ENCODE measurements at regions not wholly inside any gene's neighbourhood (a gene's known extent, or its start where the extent isn't known, plus 50 kb on each side); places are given as distances from the start of the nearest gene placed in this dataset.
A peak's percentile ranks its signal among the peaks of the same experiment; 100 is the strongest.

- Histone ChIP-seq H3K4ac (ENCODE audit: low read depth, low read length) (no peak overlapping the region), H3K79me2 (ENCODE audit: control insufficient read depth, insufficient read depth, low read length) (no peaks in the 10 kb centered on the region), H3K4me1 (ENCODE audit: control insufficient read depth, low read depth, low read length) (no peaks in the 10 kb centered on the region), H2BK120ac (ENCODE audit: low read depth, low read length) (no peak overlapping the region), H2BK5ac (ENCODE audit: low read length) (no peak overlapping the region), H3K27ac (ENCODE audit: low read depth, low read length) (no peak overlapping the region), H4K8ac (ENCODE audit: low read depth, low read length) (no peak overlapping the region), H3K9ac (ENCODE audit: low read length) (no peak overlapping the region), H3K56ac (ENCODE audit: low read length) (no peak overlapping the region), H2AK5ac (ENCODE audit: low read length) (no peak overlapping the region), H4K5ac (ENCODE audit: low read length) (no peak overlapping the region), H2BK15ac (replicated peaks; ENCODE audit: low read depth) (no peak overlapping the region), H3K4me2 (ENCODE audit: low read length) (no peak overlapping the region), H3K23ac (ENCODE audit: low read length) (no peak overlapping the region), H3K79me1 (ENCODE audit: low read length) (no peaks in the 10 kb centered on the region), H3K4me3 (ENCODE audit: low read length) (no peak overlapping the region), H3K18ac (ENCODE audit: low read length) (no peak overlapping the region), H3K27me3 (ENCODE audit: insufficient read depth, low read length, poor library complexity) (no peaks in the 10 kb centered on the region), H3K36me3 (ENCODE audit: control insufficient read depth, insufficient read depth, low read length) (no peaks in the 10 kb centered on the region)
- WGBS (ENCODE audit: extremely low coverage, insufficient coverage, low lambda C conversion rate) = no CpG with 5 or more reads among the region's 6 CpGs
- no peak for DNase-seq
Measured at GRCh38 chr13:60288569-60288968, 108.5 kb upstream of the TDRD3 start.

- Histone ChIP-seq H3K4ac (ENCODE audit: low read depth, low read length) (no peak overlapping the region), H3K23ac (ENCODE audit: low read length) (no peak overlapping the region), H3K79me1 (ENCODE audit: low read length) (no peaks in the 10 kb centered on the region), H4K5ac (ENCODE audit: low read length) (no peak overlapping the region), H3K4me3 (ENCODE audit: low read length) (no peak overlapping the region), H3K36me3 (ENCODE audit: control insufficient read depth, insufficient read depth, low read length) (no peaks in the 10 kb centered on the region), H3K27me3 (ENCODE audit: insufficient read depth, low read length, poor library complexity) (no peaks in the 10 kb centered on the region), H3K27ac (ENCODE audit: low read depth, low read length) (no peak overlapping the region), H3K4me2 (ENCODE audit: low read length) (no peak overlapping the region), H4K8ac (ENCODE audit: low read depth, low read length) (no peak overlapping the region), H3K79me2 (ENCODE audit: control insufficient read depth, insufficient read depth, low read length) (no peaks in the 10 kb centered on the region), H3K18ac (ENCODE audit: low read length) (no peak overlapping the region), H3K4me1 (ENCODE audit: control insufficient read depth, low read depth, low read length) (peaks cover 3% of the 10 kb centered on the region), H2BK120ac (ENCODE audit: low read depth, low read length) (no peak overlapping the region), H2AK5ac (ENCODE audit: low read length) (no peak overlapping the region), H2BK15ac (replicated peaks; ENCODE audit: low read depth) (no peak overlapping the region), H3K9ac (ENCODE audit: low read length) (no peak overlapping the region), H3K56ac (ENCODE audit: low read length) (no peak overlapping the region), H2BK5ac (ENCODE audit: low read length) (no peak overlapping the region)
- no CpG with 5 or more reads among the region's 7 CpGs for WGBS (ENCODE audit: extremely low coverage, insufficient coverage, low lambda C conversion rate)
- peak; percentile 74 for DNase-seq
Measured at GRCh38 chr13:60303166-60303565, 93.9 kb upstream of the TDRD3 start.

GRCh38 chr13:60311527-60311926 lies 85.5 kb upstream of the TDRD3 start:
- Histone ChIP-seq H3K4me1 (ENCODE audit: control insufficient read depth, low read depth, low read length) (no peaks in the 10 kb centered on the region), H3K79me2 (ENCODE audit: control insufficient read depth, insufficient read depth, low read length) (no peaks in the 10 kb centered on the region), H3K9ac (ENCODE audit: low read length) (no peak overlapping the region), H2BK5ac (ENCODE audit: low read length) (no peak overlapping the region), H3K4ac (ENCODE audit: low read depth, low read length) (no peak overlapping the region), H3K4me2 (ENCODE audit: low read length) (no peak overlapping the region), H2BK15ac (replicated peaks; ENCODE audit: low read depth) (no peak overlapping the region), H3K36me3 (ENCODE audit: control insufficient read depth, insufficient read depth, low read length) (no peaks in the 10 kb centered on the region), H2AK5ac (ENCODE audit: low read length) (no peak overlapping the region), H3K56ac (ENCODE audit: low read length) (peak overlapping the region; percentile 12), H3K23ac (ENCODE audit: low read length) (no peak overlapping the region), H3K18ac (ENCODE audit: low read length) (no peak overlapping the region), H2BK120ac (ENCODE audit: low read depth, low read length) (no peak overlapping the region), H3K27me3 (ENCODE audit: insufficient read depth, low read length, poor library complexity) (no peaks in the 10 kb centered on the region), H4K8ac (ENCODE audit: low read depth, low read length) (no peak overlapping the region), H3K4me3 (ENCODE audit: low read length) (no peak overlapping the region), H3K79me1 (ENCODE audit: low read length) (no peaks in the 10 kb centered on the region), H3K27ac (ENCODE audit: low read depth, low read length) (no peak overlapping the region), H4K5ac (ENCODE audit: low read length) (no peak overlapping the region)
- DNase-seq = no peak
- no CpG with 5 or more reads among the region's 4 CpGs for WGBS (ENCODE audit: extremely low coverage, insufficient coverage, low lambda C conversion rate)

- no peaks in the 10 kb centered on the region for H3K27me3 ChIP-seq (ENCODE audit: insufficient read depth, low read length, poor library complexity)
- no peak overlapping the region for H3K4ac ChIP-seq (ENCODE audit: low read depth, low read length)
- H2BK5ac ChIP-seq (ENCODE audit: low read length) = no peak overlapping the region
- no peak overlapping the region for H2BK15ac ChIP-seq (replicated peaks; ENCODE audit: low read depth)
- no peak overlapping the region for H3K56ac ChIP-seq (ENCODE audit: low read length)
- no CpG with 5 or more reads among the region's 5 CpGs for WGBS (ENCODE audit: extremely low coverage, insufficient coverage, low lambda C conversion rate)
- H3K4me1 ChIP-seq (ENCODE audit: control insufficient read depth, low read depth, low read length) = no peaks in the 10 kb centered on the region
- H3K23ac ChIP-seq (ENCODE audit: low read length) = no peak overlapping the region
- H2AK5ac ChIP-seq (ENCODE audit: low read length) = no peak overlapping the region
- H3K79me1 ChIP-seq (ENCODE audit: low read length) = no peaks in the 10 kb centered on the region
- H3K18ac ChIP-seq (ENCODE audit: low read length) = no peak overlapping the region
- H3K79me2 ChIP-seq (ENCODE audit: control insufficient read depth, insufficient read depth, low read length) = no peaks in the 10 kb centered on the region
- no peak overlapping the region for H3K9ac ChIP-seq (ENCODE audit: low read length)
- H3K27ac ChIP-seq (ENCODE audit: low read depth, low read length) = no peak overlapping the region
- no peak overlapping the region for H3K4me3 ChIP-seq (ENCODE audit: low read length)
- H3K36me3 ChIP-seq (ENCODE audit: control insufficient read depth, insufficient read depth, low read length) = no peaks in the 10 kb centered on the region
- H4K8ac ChIP-seq (ENCODE audit: low read depth, low read length) = no peak overlapping the region
- H2BK120ac ChIP-seq (ENCODE audit: low read depth, low read length) = no peak overlapping the region
- H4K5ac ChIP-seq (ENCODE audit: low read length) = no peak overlapping the region
- no peak overlapping the region for H3K4me2 ChIP-seq (ENCODE audit: low read length)
- DNase-seq = no peak
Measured at GRCh38 chr13:60312851-60313505, 84.0 kb upstream of the TDRD3 start.

- H3K4ac ChIP-seq (ENCODE audit: low read depth, low read length) = no peak overlapping the region
- H3K4me1 ChIP-seq (ENCODE audit: control insufficient read depth, low read depth, low read length) = no peaks in the 10 kb centered on the region
- H3K4me2 ChIP-seq (ENCODE audit: low read length) = no peak overlapping the region
- no peak overlapping the region for H3K56ac ChIP-seq (ENCODE audit: low read length)
- H3K4me3 ChIP-seq (ENCODE audit: low read length) = no peak overlapping the region
- DNase-seq = no peak
- no peak overlapping the region for H4K8ac ChIP-seq (ENCODE audit: low read depth, low read length)
- no peaks in the 10 kb centered on the region for H3K79me2 ChIP-seq (ENCODE audit: control insufficient read depth, insufficient read depth, low read length)
- H2BK120ac ChIP-seq (ENCODE audit: low read depth, low read length) = no peak overlapping the region
- H3K9ac ChIP-seq (ENCODE audit: low read length) = no peak overlapping the region
- no peaks in the 10 kb centered on the region for H3K27me3 ChIP-seq (ENCODE audit: insufficient read depth, low read length, poor library complexity)
- no peak overlapping the region for H3K18ac ChIP-seq (ENCODE audit: low read length)
- H3K79me1 ChIP-seq (ENCODE audit: low read length) = no peaks in the 10 kb centered on the region
- WGBS (ENCODE audit: extremely low coverage, insufficient coverage, low lambda C conversion rate) = no CpG with 5 or more reads among the region's 3 CpGs
- H4K5ac ChIP-seq (ENCODE audit: low read length) = no peak overlapping the region
- H2BK5ac ChIP-seq (ENCODE audit: low read length) = no peak overlapping the region
- no peaks in the 10 kb centered on the region for H3K36me3 ChIP-seq (ENCODE audit: control insufficient read depth, insufficient read depth, low read length)
- H2AK5ac ChIP-seq (ENCODE audit: low read length) = no peak overlapping the region
- no peak overlapping the region for H2BK15ac ChIP-seq (replicated peaks; ENCODE audit: low read depth)
- no peak overlapping the region for H3K23ac ChIP-seq (ENCODE audit: low read length)
- H3K27ac ChIP-seq (ENCODE audit: low read depth, low read length) = no peak overlapping the region
Measured at GRCh38 chr13:60318186-60318585, 78.8 kb upstream of the TDRD3 start.

- Histone ChIP-seq H3K27ac (ENCODE audit: low read depth, low read length) (no peak overlapping the region), H3K4ac (ENCODE audit: low read depth, low read length) (no peak overlapping the region), H2AK5ac (ENCODE audit: low read length) (no peak overlapping the region), H3K4me2 (ENCODE audit: low read length) (no peak overlapping the region), H3K18ac (ENCODE audit: low read length) (no peak overlapping the region), H3K56ac (ENCODE audit: low read length) (no peak overlapping the region), H3K9ac (ENCODE audit: low read length) (no peak overlapping the region), H3K79me2 (ENCODE audit: control insufficient read depth, insufficient read depth, low read length) (no peaks in the 10 kb centered on the region), H3K23ac (ENCODE audit: low read length) (no peak overlapping the region), H2BK5ac (ENCODE audit: low read length) (no peak overlapping the region), H2BK120ac (ENCODE audit: low read depth, low read length) (no peak overlapping the region), H3K36me3 (ENCODE audit: control insufficient read depth, insufficient read depth, low read length) (no peaks in the 10 kb centered on the region), H2BK15ac (replicated peaks; ENCODE audit: low read depth) (no peak overlapping the region), H3K79me1 (ENCODE audit: low read length) (no peaks in the 10 kb centered on the region), H4K5ac (ENCODE audit: low read length) (no peak overlapping the region), H3K27me3 (ENCODE audit: insufficient read depth, low read length, poor library complexity) (no peaks in the 10 kb centered on the region), H3K4me1 (ENCODE audit: control insufficient read depth, low read depth, low read length) (no peaks in the 10 kb centered on the region), H3K4me3 (ENCODE audit: low read length) (no peak overlapping the region), H4K8ac (ENCODE audit: low read depth, low read length) (no peak overlapping the region)
- no peak for DNase-seq
- WGBS (ENCODE audit: extremely low coverage, insufficient coverage, low lambda C conversion rate) = no CpG with 5 or more reads among the region's 2 CpGs
Measured at GRCh38 chr13:60324131-60324530, 72.9 kb upstream of the TDRD3 start.

All from mesendoderm (in vitro differentiated cells).